GM12872 (cell line): ENCODE measurements at regions not wholly inside any gene's neighbourhood (a gene's known extent, or its start where the extent isn't known, plus 50 kb on each side); places are given as distances from the start of the nearest gene placed in this dataset.

ENCODE experiments used
- CTCF ChIP-seq: IDR thresholded peaks from 3 replicates; pipeline ENCODE4 v1.5.1; 2011; ENCODE audit warnings: low read depth, mild to moderate bottlenecking, low read length, moderate library complexity; ENCODE audit not compliant: insufficient read depth

GRCh38 chr1:193498088-193498655 lies 311.8 kb upstream of the B3GALT2 start:
- no peak for TF ChIP-seq CTCF

- TF ChIP-seq CTCF: no peak
Observed at GRCh38 chr1:193494368-193494767, 308.0 kb upstream of the B3GALT2 start.

GRCh38 chr1:193489191-193489590 lies 302.8 kb upstream of the B3GALT2 start:
- no peak for TF ChIP-seq CTCF

GRCh38 chr1:193487722-193488121 lies 301.3 kb upstream of the B3GALT2 start:
- TF ChIP-seq CTCF: no peak

GRCh38 chr1:193486671-193487229 lies 300.3 kb upstream of the B3GALT2 start:
- TF ChIP-seq CTCF: no peak

GRCh38 chr1:193480755-193481154 lies 294.3 kb upstream of the B3GALT2 start:
- TF ChIP-seq CTCF: no peak

GRCh38 chr1:193479187-193479586 lies 292.8 kb upstream of the B3GALT2 start:
- no peak for TF ChIP-seq CTCF

GRCh38 chr1:193476748-193477147 lies 290.3 kb upstream of the B3GALT2 start:
- TF ChIP-seq CTCF: no peak
